ENCODE measurements at regions not wholly inside any gene's neighbourhood (a gene's known extent, or its start where the extent isn't known, plus 50 kb on each side); places are given as distances from the start of the nearest gene placed in this dataset.
"Not testable (repeated sequence)": the region's sequence is repeated elsewhere in the genome, so short reads cannot be mapped to it uniquely, and the experiment has no call there.

DNA sequence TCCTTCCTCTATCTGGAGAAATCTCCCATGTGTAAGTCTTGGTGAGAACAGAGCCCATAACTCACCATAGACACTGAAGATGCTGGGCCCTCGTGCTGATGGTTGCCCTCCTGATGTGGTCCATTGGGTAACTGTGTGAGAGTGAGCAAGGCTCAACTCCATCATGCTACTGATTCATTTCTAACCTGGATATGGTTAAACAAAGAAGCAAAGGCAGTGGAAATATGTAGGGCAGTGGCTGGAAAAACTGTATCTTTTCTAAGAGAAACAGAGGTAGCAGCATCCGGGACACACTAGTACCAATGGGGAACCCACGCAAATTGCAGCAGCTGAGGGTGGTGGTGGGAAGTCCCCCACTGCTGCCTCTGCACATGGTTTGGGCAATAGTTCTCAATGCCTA is 221.7 kb downstream of the KLF6 start:
- H3K36me3 ChIP-seq (ENCODE audit: insufficient read depth, low read length) = no peaks in the 10 kb centered on the region
- H3K79me2 ChIP-seq (ENCODE audit: insufficient read depth, low read length) = no peaks in the 10 kb centered on the region
- H3K4me1 ChIP-seq (ENCODE audit: insufficient read depth, low read length, severe bottlenecking) = no peaks in the 10 kb centered on the region
- H3K9me2 ChIP-seq (ENCODE audit: low read depth, low read length) = no peaks in the 10 kb centered on the region
- H3K27ac ChIP-seq (ENCODE audit: low read depth, low read length, poor library complexity, severe bottlenecking) = no peak overlapping the region
- no peaks in the 10 kb centered on the region for H3K9me3 ChIP-seq (ENCODE audit: low read length)
- no peak overlapping the region for H3K4me3 ChIP-seq (ENCODE audit: low read depth, low read length, poor library complexity, severe bottlenecking)
- no peaks in the 10 kb centered on the region for H4K20me1 ChIP-seq (ENCODE audit: insufficient read depth, low read length)
- H2AFZ ChIP-seq (ENCODE audit: low read length) = no peak overlapping the region
- no peaks in the 10 kb centered on the region for H3F3A ChIP-seq (ENCODE audit: insufficient read depth, low read length)
- H3K4me2 ChIP-seq (ENCODE audit: low read length) = no peak overlapping the region
- 0 out of 2 replicates have a peak, but pooled peaks cover 3% of the 10 kb centered on the region for H3K27me3 ChIP-seq (ENCODE audit: insufficient read depth, low read length)
- TF ChIP-seq EZH2 (IDR thresholded peaks at IDR 0.05; ENCODE audit: borderline replicate concordance, low read length) = no peak
- TF ChIP-seq CTCF (IDR thresholded peaks at IDR 0.05; ENCODE audit: low read length) = no peak
- H3K9ac ChIP-seq (ENCODE audit: low read length) = no peak overlapping the region

GRCh38 chr10:3560628-3561027 is 224.4 kb downstream of the KLF6 start:
- H3K79me2 ChIP-seq (ENCODE audit: insufficient read depth, low read length); H3K4me3 ChIP-seq (ENCODE audit: low read depth, low read length, poor library complexity, severe bottlenecking); H3K27me3 ChIP-seq (ENCODE audit: insufficient read depth, low read length); H2AFZ ChIP-seq (ENCODE audit: low read length); H3K4me1 ChIP-seq (ENCODE audit: insufficient read depth, low read length, severe bottlenecking); H4K20me1 ChIP-seq (ENCODE audit: insufficient read depth, low read length); H3K27ac ChIP-seq (ENCODE audit: low read depth, low read length, poor library complexity, severe bottlenecking); H3K9me2 ChIP-seq (ENCODE audit: low read depth, low read length); H3K36me3 ChIP-seq (ENCODE audit: insufficient read depth, low read length); H3K4me2 ChIP-seq (ENCODE audit: low read length); H3F3A ChIP-seq (ENCODE audit: insufficient read depth, low read length); H3K9ac ChIP-seq (ENCODE audit: low read length); H3K9me3 ChIP-seq (ENCODE audit: low read length): not testable (repeated sequence)

- no peak overlapping the region for H2AFZ ChIP-seq (ENCODE audit: low read length)
- no peak overlapping the region for H3K4me3 ChIP-seq (ENCODE audit: low read depth, low read length, poor library complexity, severe bottlenecking)
- H3K4me2 ChIP-seq (ENCODE audit: low read length) = no peak overlapping the region
- H3K9me2 ChIP-seq (ENCODE audit: low read depth, low read length) = no peaks in the 10 kb centered on the region
- H3K36me3 ChIP-seq (ENCODE audit: insufficient read depth, low read length) = no peaks in the 10 kb centered on the region
- H3F3A ChIP-seq (ENCODE audit: insufficient read depth, low read length) = no peaks in the 10 kb centered on the region
- H3K9me3 ChIP-seq (ENCODE audit: low read length) = no peaks in the 10 kb centered on the region
- 0 out of 2 replicates have a peak, but pooled peaks cover 3% of the 10 kb centered on the region for H3K27me3 ChIP-seq (ENCODE audit: insufficient read depth, low read length)
- H3K4me1 ChIP-seq (ENCODE audit: insufficient read depth, low read length, severe bottlenecking) = no peaks in the 10 kb centered on the region
- H3K27ac ChIP-seq (ENCODE audit: low read depth, low read length, poor library complexity, severe bottlenecking) = no peak overlapping the region
- no peaks in the 10 kb centered on the region for H3K79me2 ChIP-seq (ENCODE audit: insufficient read depth, low read length)
- no peak overlapping the region for H3K9ac ChIP-seq (ENCODE audit: low read length)
- TF ChIP-seq EZH2 (IDR thresholded peaks at IDR 0.05; ENCODE audit: borderline replicate concordance, low read length) (no peak), CTCF (IDR thresholded peaks at IDR 0.05; ENCODE audit: low read length) (no peak)
- H4K20me1 ChIP-seq (ENCODE audit: insufficient read depth, low read length) = no peaks in the 10 kb centered on the region
These were observed 225.5 kb downstream of the KLF6 start for GRCh38 chr10:3559527-3559926.

- Histone ChIP-seq H3K9me2 (ENCODE audit: low read depth, low read length) (no peaks in the 10 kb centered on the region), H3K9ac (ENCODE audit: low read length) (no peak overlapping the region), H3F3A (ENCODE audit: insufficient read depth, low read length) (no peaks in the 10 kb centered on the region), H3K4me1 (ENCODE audit: insufficient read depth, low read length, severe bottlenecking) (no peaks in the 10 kb centered on the region), H3K4me3 (ENCODE audit: low read depth, low read length, poor library complexity, severe bottlenecking) (no peak overlapping the region), H3K27ac (ENCODE audit: low read depth, low read length, poor library complexity, severe bottlenecking) (no peak overlapping the region), H3K36me3 (ENCODE audit: insufficient read depth, low read length) (no peaks in the 10 kb centered on the region), H3K4me2 (ENCODE audit: low read length) (no peak overlapping the region), H4K20me1 (ENCODE audit: insufficient read depth, low read length) (no peaks in the 10 kb centered on the region), H3K27me3 (ENCODE audit: insufficient read depth, low read length) (0 out of 2 replicates have a peak, but pooled peaks cover 3% of the 10 kb centered on the region), H3K79me2 (ENCODE audit: insufficient read depth, low read length) (no peaks in the 10 kb centered on the region), H2AFZ (ENCODE audit: low read length) (no peak overlapping the region), H3K9me3 (ENCODE audit: low read length) (no peaks in the 10 kb centered on the region)
- no peak for TF ChIP-seq CTCF (IDR thresholded peaks at IDR 0.05; ENCODE audit: low read length)
- no peak for TF ChIP-seq EZH2 (IDR thresholded peaks at IDR 0.05; ENCODE audit: borderline replicate concordance, low read length)
These were observed 226.0 kb downstream of the KLF6 start for GRCh38 chr10:3559011-3559410.

DNA sequence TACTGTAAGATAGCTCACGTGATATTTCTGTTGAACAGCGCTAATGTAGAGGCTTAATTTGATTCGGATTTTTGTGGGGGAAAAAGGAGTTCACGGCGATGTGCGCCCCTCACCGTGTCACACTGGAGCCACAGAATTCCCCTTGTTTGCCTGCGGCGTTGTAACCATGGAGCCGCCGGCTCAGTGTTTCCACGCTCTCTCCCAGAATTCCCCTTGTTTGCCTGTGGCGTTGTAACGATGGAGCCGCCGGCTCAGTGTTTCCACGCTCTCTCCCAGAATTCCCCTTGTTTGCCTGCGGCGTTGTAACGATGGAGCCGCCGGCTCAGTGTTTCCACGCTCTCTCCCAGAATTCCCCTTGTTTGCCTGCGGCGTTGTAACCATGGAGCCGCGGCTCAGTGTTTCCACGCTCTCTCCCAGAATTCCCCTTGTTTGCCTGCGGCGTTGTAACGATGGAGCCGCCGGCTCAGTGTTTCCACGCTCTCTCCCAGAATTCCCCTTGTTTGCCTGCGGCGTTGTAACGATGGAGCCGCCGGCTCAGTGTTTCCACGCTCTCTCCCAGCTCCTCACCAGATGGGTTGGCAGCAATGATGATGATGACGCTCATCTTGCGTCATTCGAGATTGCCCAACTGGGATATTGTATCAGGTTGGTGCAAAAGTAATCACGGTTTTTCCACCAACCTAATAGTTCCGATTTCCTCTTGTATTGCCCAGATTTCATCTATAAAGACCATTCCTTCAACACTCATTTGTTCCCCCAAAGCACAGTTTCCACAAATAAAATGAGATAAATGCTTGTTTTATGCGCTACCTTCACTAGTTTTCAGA is 228.6 kb downstream of the KLF6 start:
- not testable (repeated sequence) for H3K27ac ChIP-seq (ENCODE audit: low read depth, low read length, poor library complexity, severe bottlenecking); H3K4me2 ChIP-seq (ENCODE audit: low read length); H4K20me1 ChIP-seq (ENCODE audit: insufficient read depth, low read length); H3K9me2 ChIP-seq (ENCODE audit: low read depth, low read length); H3K4me1 ChIP-seq (ENCODE audit: insufficient read depth, low read length, severe bottlenecking); H3F3A ChIP-seq (ENCODE audit: insufficient read depth, low read length); H2AFZ ChIP-seq (ENCODE audit: low read length); H3K27me3 ChIP-seq (ENCODE audit: insufficient read depth, low read length); H3K4me3 ChIP-seq (ENCODE audit: low read depth, low read length, poor library complexity, severe bottlenecking); H3K79me2 ChIP-seq (ENCODE audit: insufficient read depth, low read length); H3K9me3 ChIP-seq (ENCODE audit: low read length); H3K36me3 ChIP-seq (ENCODE audit: insufficient read depth, low read length); H3K9ac ChIP-seq (ENCODE audit: low read length)
